Femur (tissue), 1 donor: ENCODE measurements at regions not wholly inside any gene's neighbourhood (a gene's known extent, or its start where the extent isn't known, plus 50 kb on each side); places are given as distances from the start of the nearest gene placed in this dataset.

Experiments
- DNase-seq: peaks from one replicate; pipeline ENCODE4 v3.0.0-alpha.2; 2017

GRCh38 chr10:79005126-79005810 is 63.5 kb upstream of the ZMIZ1 start:
- DNase-seq, result no peak

- DNase-seq, result no peak
Observed at GRCh38 chr10:79007018-79007417, 61.7 kb upstream of the ZMIZ1 start.

- DNase-seq, result no peak
Observed at GRCh38 chr10:79007421-79008319, 61.1 kb upstream of the ZMIZ1 start.

GRCh38 chr10:79009145-79009544 is 59.6 kb upstream of the ZMIZ1 start:
- DNase-seq, result no peak

GRCh38 chr10:79012567-79012966 is 56.2 kb upstream of the ZMIZ1 start:
- no peak for DNase-seq

GRCh38 chr10:79013406-79013987 is 55.3 kb upstream of the ZMIZ1 start:
- DNase-seq, result no peak

- no peak for DNase-seq
Observed at GRCh38 chr10:79014796-79015195, 54.0 kb upstream of the ZMIZ1 start.

- no peak for DNase-seq
Observed at GRCh38 chr10:79017882-79018520, 50.8 kb upstream of the ZMIZ1 start.

GRCh38 chr10:79018521-79019011 is 50.2 kb upstream of the ZMIZ1 start:
- peak; percentile 71 for DNase-seq
